ENCODE measurements at regions not wholly inside any gene's neighbourhood (a gene's known extent, or its start where the extent isn't known, plus 50 kb on each side); places are given as distances from the start of the nearest gene placed in this dataset.

GRCh38 chr21:22106720-22107410, 1108.7 kb downstream of the NCAM2 start:
- no peak for ATAC-seq
- no peak overlapping the region for H3K4me3 ChIP-seq
- intact Hi-C loops (cut with DNase I, micrococcal nuclease): no loop called here
- H3K9me3 ChIP-seq: no peaks in the 10 kb centered on the region
- no peaks in the 10 kb centered on the region for H3K36me3 ChIP-seq (ENCODE audit: low read depth)
- no peak for DNase-seq
- no peak for TF ChIP-seq CTCF (IDR thresholded peaks at IDR 0.05)
- no peaks in the 10 kb centered on the region for H3K4me1 ChIP-seq (ENCODE audit: low read depth)

GRCh38 chr21:22115746-22116145, 1117.5 kb downstream of the NCAM2 start:
- no peak for TF ChIP-seq CTCF (IDR thresholded peaks at IDR 0.05)
- no peak for ATAC-seq
- H3K9me3 ChIP-seq: no peaks in the 10 kb centered on the region
- H3K4me3 ChIP-seq: no peak overlapping the region
- H3K36me3 ChIP-seq (ENCODE audit: low read depth): no peaks in the 10 kb centered on the region
- no peaks in the 10 kb centered on the region for H3K4me1 ChIP-seq (ENCODE audit: low read depth)
- no peak for DNase-seq
- intact Hi-C loops (cut with DNase I, micrococcal nuclease): no loop called here

- intact Hi-C loops (cut with DNase I, micrococcal nuclease): no loop called here
- H3K9me3 ChIP-seq: peaks cover 2% of the 10 kb centered on the region
- no peak overlapping the region for H3K4me3 ChIP-seq
- ATAC-seq (peak; percentile 53), DNase-seq (peak in 1 of 3 donors; percentile 9)
- TF ChIP-seq CTCF (IDR thresholded peaks at IDR 0.05): no peak
- no peaks in the 10 kb centered on the region for H3K4me1 ChIP-seq (ENCODE audit: low read depth)
- no peaks in the 10 kb centered on the region for H3K36me3 ChIP-seq (ENCODE audit: low read depth)
Measured at GRCh38 chr21:22120616-22121266, 1122.5 kb downstream of the NCAM2 start.

- intact Hi-C loops (cut with DNase I, micrococcal nuclease): no loop called here
- Histone ChIP-seq H3K9me3 (peaks cover 2% of the 10 kb centered on the region), H3K4me1 (ENCODE audit: low read depth) (no peaks in the 10 kb centered on the region), H3K4me3 (no peak overlapping the region), H3K36me3 (ENCODE audit: low read depth) (no peaks in the 10 kb centered on the region)
- ATAC-seq: no peak
- DNase-seq: no peak
- TF ChIP-seq CTCF (IDR thresholded peaks at IDR 0.05): no peak
Measured at GRCh38 chr21:22125581-22125980, 1127.4 kb downstream of the NCAM2 start.

- no peak for TF ChIP-seq CTCF (IDR thresholded peaks at IDR 0.05)
- Histone ChIP-seq H3K36me3 (ENCODE audit: low read depth) (no peaks in the 10 kb centered on the region), H3K4me3 (no peak overlapping the region), H3K4me1 (ENCODE audit: low read depth) (no peaks in the 10 kb centered on the region), H3K9me3 (peaks cover 2% of the 10 kb centered on the region)
- no peak for DNase-seq
- intact Hi-C loops (cut with DNase I, micrococcal nuclease): no loop called here
- no peak for ATAC-seq
Measured at GRCh38 chr21:22128671-22129070, 1130.5 kb downstream of the NCAM2 start.

Data from mucosa of descending colon (tissue), 3 donors.